ENCODE measurements at regions not wholly inside any gene's neighbourhood (a gene's known extent, or its start where the extent isn't known, plus 50 kb on each side); places are given as distances from the start of the nearest gene placed in this dataset.

DNA sequence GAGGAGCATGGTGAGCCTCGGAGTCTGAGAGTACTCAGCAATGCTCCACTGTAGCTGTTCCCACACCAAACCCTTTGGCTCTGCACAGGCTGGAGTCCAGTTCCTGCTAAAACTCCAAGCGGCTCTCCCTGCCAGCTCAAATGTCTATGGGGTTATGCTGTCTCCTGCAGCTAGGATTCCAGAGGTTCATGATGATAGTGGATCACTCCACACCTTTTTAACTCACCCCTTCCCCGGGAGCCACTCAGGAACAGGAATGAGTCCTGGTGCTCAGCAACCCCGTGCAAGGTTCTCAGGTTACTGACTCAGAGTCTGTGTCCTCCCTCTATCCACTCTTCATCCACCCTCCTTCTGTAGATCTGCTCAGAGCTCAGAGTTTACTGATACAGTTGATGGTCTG, 410.0 kb downstream of the CDH19 start:
- Histone ChIP-seq H3K56ac (replicated peaks; ENCODE audit: insufficient read length, low read depth, low read length) (no peak overlapping the region), H2BK15ac (ENCODE audit: low read length) (no peak overlapping the region), H4K5ac (ENCODE audit: insufficient read length, low read depth, low read length) (no peak overlapping the region), H2BK5ac (ENCODE audit: low read depth, low read length) (no peak overlapping the region), H2BK120ac (replicated peaks; ENCODE audit: low read depth, low read length) (no peak overlapping the region), H2AK5ac (ENCODE audit: low read depth, low read length) (no peak overlapping the region), H3K18ac (ENCODE audit: extremely low read depth, low read length) (no peak overlapping the region), H3K36me3 (ENCODE audit: control insufficient read depth in 2 of 4, insufficient read depth in 4 of 4, low read length in 3 of 4) (no peaks in the 10 kb centered on the region), H4K91ac (replicated peaks; ENCODE audit: insufficient read length, low read length) (no peak overlapping the region), H3K9me3 (ENCODE audit: insufficient read depth in 2 of 2, low read depth in 1 of 2, low read length in 1 of 2) (no peaks in the 10 kb centered on the region), H3K4ac (replicated peaks; ENCODE audit: insufficient read length, low read depth, low read length) (no peak overlapping the region), H3K4me2 (ENCODE audit: insufficient read depth in 1 of 2, low read depth in 2 of 2, low read length in 2 of 2) (no peak overlapping the region), H3K23ac (ENCODE audit: insufficient read length) (no peak overlapping the region), H3K9ac (replicated peaks in 1 of 4; ENCODE audit: extremely low read depth in 1 of 4, low read depth in 3 of 4, low read length in 3 of 4) (no peak overlapping the region), H2BK20ac (ENCODE audit: low read length) (no peak overlapping the region), H3K27me3 (replicated peaks in 1 of 4; ENCODE audit: control insufficient read depth in 3 of 4, extremely low read depth in 1 of 4, insufficient read depth in 3 of 4, low read length in 3 of 4) (no peaks in the 10 kb centered on the region), H4K20me1 (replicated peaks in 1 of 2; ENCODE audit: control insufficient read depth in 1 of 2, insufficient read depth in 2 of 2, low read length in 2 of 2) (no peaks in the 10 kb centered on the region), H2BK12ac (ENCODE audit: low read depth, low read length) (no peak overlapping the region), H3K79me1 (ENCODE audit: low read depth, low read length) (no peaks in the 10 kb centered on the region), H3K23me2 (ENCODE audit: low read depth, low read length) (no peaks in the 10 kb centered on the region), H2AFZ (ENCODE audit: low read length) (peak overlapping the region; percentile 79), H3K4me1 (replicated peaks in 1 of 4; ENCODE audit: control insufficient read depth in 3 of 4, insufficient read depth in 4 of 4, low read length in 3 of 4) (no peaks in the 10 kb centered on the region), H3K4me3 (ENCODE audit: extremely low read depth in 1 of 4, insufficient read depth in 2 of 4, low read depth in 3 of 4, low read length in 4 of 4) (no peak overlapping the region), H3K14ac (ENCODE audit: insufficient read length) (no peak overlapping the region), H3K79me2 (ENCODE audit: control insufficient read depth in 1 of 2, insufficient read depth in 2 of 2, low read length in 2 of 2) (no peaks in the 10 kb centered on the region), H3K27ac (ENCODE audit: low read depth, low read length) (no peak overlapping the region), H4K8ac (ENCODE audit: extremely low read depth, insufficient read depth, low read length) (peak overlapping the region; percentile 11; the same call in 1 of the 2 replicates)
- CTCF ChIA-PET (ENCODE audit: partially characterized antibody), result no interaction called here
- DNase-seq (ENCODE audit: low read depth in 1 of 2, low spot score in 2 of 2) (no peak), FAIRE-seq (no peak)
- POLR2A ChIA-PET (ENCODE audit: partially characterized antibody), result no interaction called here
- 95% methylated on average over 4 of the region's 4 CpGs; no CpG with 5 or more reads in 1 of the 2 experiments for WGBS, 2 experiments (ENCODE audit: extremely low coverage in 1 of 2, insufficient coverage in 1 of 2, insufficient read length in 1 of 2, insufficient replicate concordance in 2 of 2, low coverage in 1 of 2, low lambda C conversion rate in 2 of 2, missing lambda C conversion rate in 1 of 2)
- TF ChIP-seq BCL11A (IDR thresholded peaks at IDR 0.05; ENCODE audit: low read depth in 2 of 2, low read length in 2 of 2) (no peak), NRF1 (IDR thresholded peaks at IDR 0.05; ENCODE audit: low read depth, low read length) (no peak), BACH1 (IDR thresholded peaks at IDR 0.05; ENCODE audit: low read length) (no peak), ZNF274 (IDR thresholded peaks at IDR 0.05; ENCODE audit: borderline replicate concordance, extremely low read depth, low read length) (no peak), YY1 (IDR thresholded peaks at IDR 0.05; ENCODE audit: low read depth, low read length) (no peak)
